ENCODE measurements at regions not wholly inside any gene's neighbourhood (a gene's known extent, or its start where the extent isn't known, plus 50 kb on each side); places are given as distances from the start of the nearest gene placed in this dataset.
"Not testable (repeated sequence)": the region's sequence is repeated elsewhere in the genome, so short reads cannot be mapped to it uniquely, and the experiment has no call there.

DNA sequence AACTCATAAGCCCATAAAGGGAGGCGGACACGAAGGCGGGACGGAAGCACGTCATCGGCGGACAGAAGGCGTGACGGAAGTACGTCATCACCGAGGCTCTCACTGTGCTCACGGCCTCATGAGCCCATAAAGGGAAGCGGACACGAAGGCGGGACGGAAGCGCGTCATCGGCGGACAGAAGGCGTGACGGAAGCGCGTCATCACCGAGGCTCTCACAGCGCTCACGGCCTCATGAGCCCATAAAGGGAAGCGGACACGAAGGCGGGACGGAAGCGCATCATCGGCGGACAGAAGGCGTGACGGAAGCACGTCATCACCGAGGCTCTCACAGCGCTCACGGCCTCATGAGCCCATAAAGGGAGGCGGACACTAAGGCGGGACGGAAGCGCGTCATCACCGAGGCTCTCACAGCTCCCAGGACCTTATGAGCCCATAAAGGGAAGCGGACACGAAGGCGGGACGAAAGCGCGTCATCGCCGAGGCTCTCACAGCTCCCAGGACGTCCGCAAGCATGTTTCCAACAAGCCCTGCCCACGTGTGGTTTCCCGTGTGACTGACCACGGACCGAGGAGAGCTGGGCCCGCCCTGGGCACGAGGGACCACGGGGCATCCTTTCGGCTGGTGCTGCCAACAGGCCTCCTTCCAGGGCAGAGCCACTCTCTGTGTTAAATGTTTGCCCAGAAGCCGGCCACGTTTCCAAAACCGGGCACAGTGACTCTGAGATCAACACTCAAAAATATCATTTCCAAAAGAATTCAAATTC lies 182.7 kb upstream of the SALL3 start:
- no peak for DNase-seq (ENCODE audit: low read depth)
- TF ChIP-seq, protein P1, sequence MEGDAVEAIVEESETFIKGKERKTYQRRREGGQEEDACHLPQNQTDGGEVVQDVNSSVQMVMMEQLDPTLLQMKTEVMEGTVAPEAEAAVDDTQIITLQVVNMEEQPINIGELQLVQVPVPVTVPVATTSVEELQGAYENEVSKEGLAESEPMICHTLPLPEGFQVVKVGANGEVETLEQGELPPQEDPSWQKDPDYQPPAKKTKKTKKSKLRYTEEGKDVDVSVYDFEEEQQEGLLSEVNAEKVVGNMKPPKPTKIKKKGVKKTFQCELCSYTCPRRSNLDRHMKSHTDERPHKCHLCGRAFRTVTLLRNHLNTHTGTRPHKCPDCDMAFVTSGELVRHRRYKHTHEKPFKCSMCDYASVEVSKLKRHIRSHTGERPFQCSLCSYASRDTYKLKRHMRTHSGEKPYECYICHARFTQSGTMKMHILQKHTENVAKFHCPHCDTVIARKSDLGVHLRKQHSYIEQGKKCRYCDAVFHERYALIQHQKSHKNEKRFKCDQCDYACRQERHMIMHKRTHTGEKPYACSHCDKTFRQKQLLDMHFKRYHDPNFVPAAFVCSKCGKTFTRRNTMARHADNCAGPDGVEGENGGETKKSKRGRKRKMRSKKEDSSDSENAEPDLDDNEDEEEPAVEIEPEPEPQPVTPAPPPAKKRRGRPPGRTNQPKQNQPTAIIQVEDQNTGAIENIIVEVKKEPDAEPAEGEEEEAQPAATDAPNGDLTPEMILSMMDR (IDR thresholded peaks at IDR 0.05; ENCODE audit: insufficient read depth, low read length), result no peak

DNA sequence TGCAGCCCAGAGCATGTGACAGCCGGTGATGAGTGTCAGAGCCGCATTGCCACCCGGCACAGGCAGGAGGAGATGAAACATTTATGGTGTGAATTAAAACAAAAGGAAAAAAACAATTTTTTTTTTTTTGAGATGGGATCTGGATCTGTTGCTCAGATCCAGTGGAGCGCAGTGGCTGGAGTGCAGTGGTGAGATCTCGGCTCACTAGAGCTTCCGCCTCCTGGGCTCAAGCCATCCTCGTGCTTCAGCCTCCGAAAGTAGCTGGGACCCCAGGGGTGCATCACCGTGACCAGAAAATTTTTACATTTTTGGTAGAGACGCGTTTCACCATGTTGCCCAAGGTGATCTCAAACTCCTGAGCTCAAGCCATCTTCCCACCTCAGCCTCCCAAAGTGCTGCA lies 182.1 kb upstream of the SALL3 start:
- no peak overlapping the region for H3K4me3 ChIP-seq (ENCODE audit: low read depth, low read length)
- TF ChIP-seq, protein P1 (IDR thresholded peaks at IDR 0.05; ENCODE audit: insufficient read depth, low read length), result no peak
- DNase-seq (ENCODE audit: low read depth), result no peak

More for the DNA sequence above, 182.7 kb upstream of the SALL3 start:
- H3K4me3 ChIP-seq (ENCODE audit: low read depth, low read length), result no peak overlapping the region

DNA sequence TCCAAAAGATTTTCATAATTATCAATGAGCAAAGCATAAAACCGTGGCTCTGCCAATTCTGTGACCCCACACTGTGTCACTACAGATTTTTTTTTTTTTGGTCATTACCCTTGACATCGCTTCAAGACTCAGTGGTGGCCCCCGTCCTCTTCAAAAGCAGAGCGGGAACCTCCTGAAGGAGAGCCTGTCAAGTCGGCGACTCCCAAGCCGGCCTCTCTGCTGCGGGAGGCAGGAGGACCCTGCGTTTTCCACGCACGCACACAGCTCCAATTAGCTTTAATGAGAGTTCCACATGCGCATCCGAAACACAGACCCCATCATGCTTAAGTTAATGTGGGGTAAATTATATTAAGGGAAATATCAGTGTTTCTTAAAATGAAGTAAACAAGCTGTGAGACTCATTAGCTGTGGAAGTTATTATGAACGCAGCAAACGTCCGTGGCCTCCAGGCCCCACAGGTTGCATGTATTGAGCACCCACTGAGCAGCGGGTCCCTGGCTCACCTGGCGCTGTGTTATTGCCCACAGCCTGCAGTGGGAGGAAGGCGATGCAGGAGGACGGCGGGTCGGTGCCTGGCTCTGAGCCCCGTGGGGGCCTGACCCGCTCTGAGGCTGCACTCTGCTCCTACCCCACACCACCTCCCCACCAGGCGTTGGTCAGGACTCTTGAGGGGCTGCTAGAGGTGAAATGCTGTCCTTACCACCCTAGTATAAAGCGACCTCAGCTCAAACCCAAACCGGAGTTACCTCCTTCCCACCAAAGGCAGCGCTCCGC lies 181.0 kb upstream of the SALL3 start:
- TF ChIP-seq, protein P1 (IDR thresholded peaks at IDR 0.05; ENCODE audit: insufficient read depth, low read length), result no peak
- DNase-seq (ENCODE audit: low read depth), result no peak
- H3K4me3 ChIP-seq (ENCODE audit: low read depth, low read length), result no peak overlapping the region

DNA sequence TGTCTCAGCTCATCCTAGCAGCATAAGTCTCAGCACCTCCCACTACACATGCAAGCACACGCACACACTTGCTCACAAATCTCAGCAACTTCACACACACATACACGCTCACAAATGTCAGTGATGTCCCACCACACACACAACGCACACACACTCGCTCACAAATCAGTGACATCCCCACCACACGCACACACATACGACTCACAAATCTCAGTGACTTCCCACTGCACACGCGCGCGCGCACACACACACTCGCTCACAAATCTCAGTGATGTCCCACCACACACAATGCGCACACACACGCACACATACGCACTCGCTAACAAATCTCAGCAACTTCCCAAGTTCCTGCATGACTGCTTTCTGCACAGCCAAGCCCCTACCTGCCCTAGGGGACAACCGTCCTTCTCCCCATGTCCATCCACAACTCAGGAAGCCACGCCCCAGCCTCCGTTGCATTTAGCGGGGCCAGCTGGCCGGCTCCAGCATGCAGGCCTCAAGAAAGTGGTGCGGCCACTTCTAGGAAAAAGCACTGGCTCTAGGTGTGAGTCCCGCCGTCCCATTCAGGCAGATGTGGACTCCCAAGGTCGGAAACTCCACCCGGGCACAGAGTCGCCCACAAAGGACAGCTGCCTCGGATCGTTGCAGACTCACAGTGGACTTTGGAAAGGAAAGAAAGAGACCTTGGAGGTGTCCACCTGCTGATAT lies 180.1 kb upstream of the SALL3 start:
- no peak for DNase-seq (ENCODE audit: low read depth)
- TF ChIP-seq, protein P1 (IDR thresholded peaks at IDR 0.05; ENCODE audit: insufficient read depth, low read length), result no peak
- H3K4me3 ChIP-seq (ENCODE audit: low read depth, low read length), result no peak overlapping the region

DNA sequence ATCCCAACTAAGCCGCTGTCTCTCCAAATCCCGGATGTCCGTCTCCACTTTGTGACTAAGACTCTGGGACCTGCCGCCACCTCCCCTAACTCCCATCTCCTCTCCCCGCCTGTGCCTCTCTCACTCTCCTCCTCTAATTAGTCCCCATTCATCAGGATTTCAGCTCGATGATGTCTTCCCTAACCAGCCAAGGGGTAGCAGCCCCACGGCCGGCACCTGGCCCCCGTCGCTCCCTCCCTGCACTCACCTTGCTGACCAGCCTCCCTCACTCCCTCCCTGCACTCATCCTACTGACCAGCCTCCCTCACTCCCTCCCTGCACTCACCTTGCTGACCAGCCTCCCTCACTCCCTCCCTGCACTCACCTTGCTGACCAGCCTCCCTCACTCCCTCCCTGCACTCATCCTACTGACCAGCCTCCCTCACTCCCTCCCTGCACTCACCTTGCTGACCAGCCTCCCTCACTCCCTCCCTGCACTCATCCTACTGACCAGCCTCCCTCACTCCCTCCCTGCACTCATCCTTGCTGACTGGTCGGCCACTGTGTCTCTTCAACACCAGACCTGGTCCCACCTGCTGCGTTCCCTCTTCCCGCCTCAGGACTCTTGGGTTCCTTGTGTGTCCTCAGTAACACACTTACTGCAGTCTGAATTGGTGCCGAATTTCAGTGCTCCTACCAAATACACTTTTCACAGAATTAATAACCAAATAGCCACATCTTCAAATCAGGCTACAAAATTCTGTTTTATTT lies 179.3 kb upstream of the SALL3 start:
- DNase-seq (ENCODE audit: low read depth); H3K4me3 ChIP-seq (ENCODE audit: low read depth, low read length): not testable (repeated sequence)

DNA sequence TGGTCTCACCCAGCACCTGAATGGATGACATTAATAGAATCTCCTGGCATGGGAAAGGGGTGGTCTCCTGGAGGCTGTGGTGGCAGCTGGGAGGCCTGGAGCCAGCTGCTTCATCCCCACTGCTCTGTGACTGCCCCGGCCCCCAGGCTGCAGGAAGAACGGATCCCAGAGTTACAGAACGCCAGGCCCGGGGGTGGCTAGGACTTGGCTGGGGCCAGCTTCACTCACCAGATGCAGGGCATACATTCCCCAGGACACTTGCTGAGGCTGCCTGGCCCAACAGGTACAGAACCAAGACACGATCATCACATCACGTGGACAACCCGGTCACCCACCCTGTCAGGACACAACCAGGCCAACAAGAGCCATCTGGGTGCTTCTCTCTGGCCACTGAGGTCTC lies 178.6 kb upstream of the SALL3 start:
- no peak overlapping the region for H3K4me3 ChIP-seq (ENCODE audit: low read depth, low read length)
- TF ChIP-seq, protein P1 (IDR thresholded peaks at IDR 0.05; ENCODE audit: insufficient read depth, low read length), result no peak
- DNase-seq (ENCODE audit: low read depth), result no peak

All from fibroblast of the aortic adventitia (primary cell).